ENCODE measurements at regions not wholly inside any gene's neighbourhood (a gene's known extent, or its start where the extent isn't known, plus 50 kb on each side); places are given as distances from the start of the nearest gene placed in this dataset.
"Not testable (repeated sequence)": the region's sequence is repeated elsewhere in the genome, so short reads cannot be mapped to it uniquely, and the experiment has no call there.

DNA sequence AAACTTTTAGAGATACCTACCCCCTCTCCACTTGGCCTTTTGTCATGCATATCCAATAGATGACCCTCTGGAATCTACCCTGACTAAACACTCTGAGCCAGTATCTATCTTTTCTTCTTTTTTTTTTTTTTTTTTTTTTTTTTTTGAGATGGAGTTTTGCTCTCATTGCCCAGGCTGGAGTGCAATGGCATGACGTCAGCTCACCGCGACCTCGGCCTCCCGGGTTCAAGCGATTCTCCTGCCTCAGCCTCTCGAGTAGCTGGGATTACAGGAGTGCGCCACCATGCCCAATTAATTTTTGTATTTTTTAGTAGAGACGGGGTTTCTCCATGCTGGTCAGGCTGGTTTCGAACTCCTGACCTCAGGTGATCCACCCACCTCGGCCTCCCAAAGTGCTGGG is 50.8 kb upstream of the GRIN2B start:
- not testable (repeated sequence) for DNase-seq (ENCODE audit: low read depth in 2 of 2)

DNA sequence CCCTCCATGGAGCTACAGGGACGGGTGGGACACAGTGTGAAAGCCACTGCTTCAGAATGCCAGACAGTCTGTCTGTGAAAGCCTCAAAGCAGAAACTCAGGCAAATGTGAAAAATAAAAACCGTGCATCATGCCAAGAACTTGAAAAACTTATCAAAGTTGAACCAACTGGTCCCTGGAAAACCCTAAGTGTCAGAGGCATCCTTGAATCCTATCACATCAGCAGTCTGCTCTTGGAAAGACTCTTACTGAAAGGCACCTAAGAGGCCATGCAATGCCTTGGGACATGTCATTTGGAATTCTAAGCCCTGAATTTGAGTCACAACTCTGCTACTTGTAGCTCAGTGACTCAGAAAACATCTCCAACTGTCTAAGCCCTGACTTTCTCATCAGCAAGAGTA is 62.4 kb upstream of the GRIN2B start:
- no peak for DNase-seq (ENCODE audit: low read depth in 2 of 2)

GRCh38 chr12:14048941-14049545 is 67.6 kb upstream of the GRIN2B start:
- DNase-seq (ENCODE audit: low read depth in 2 of 2), result no peak

GRCh38 chr12:14057895-14058294 is 76.5 kb upstream of the GRIN2B start:
- no peak for DNase-seq (ENCODE audit: low read depth in 2 of 2)

DNA sequence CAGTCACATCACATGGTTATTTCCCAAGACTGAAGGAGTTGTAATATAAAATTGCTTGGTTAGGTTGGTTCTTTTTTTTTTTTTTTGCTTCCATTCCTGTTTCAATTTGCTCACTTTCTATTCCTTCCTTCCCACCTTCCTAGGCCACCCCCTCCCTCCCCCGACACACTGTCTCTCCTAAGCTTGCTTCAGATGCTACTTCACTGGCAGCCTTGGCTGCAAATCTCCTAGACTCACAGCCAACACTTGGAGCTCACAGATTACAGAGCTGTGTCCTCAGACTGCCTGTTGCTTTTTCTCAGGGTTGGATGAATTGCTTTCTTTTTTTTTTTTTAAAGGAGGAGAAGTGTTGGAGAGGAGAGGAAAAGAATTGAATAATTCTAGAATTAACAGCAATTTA is 77.3 kb upstream of the GRIN2B start:
- no peak for DNase-seq (ENCODE audit: low read depth in 2 of 2)

DNA sequence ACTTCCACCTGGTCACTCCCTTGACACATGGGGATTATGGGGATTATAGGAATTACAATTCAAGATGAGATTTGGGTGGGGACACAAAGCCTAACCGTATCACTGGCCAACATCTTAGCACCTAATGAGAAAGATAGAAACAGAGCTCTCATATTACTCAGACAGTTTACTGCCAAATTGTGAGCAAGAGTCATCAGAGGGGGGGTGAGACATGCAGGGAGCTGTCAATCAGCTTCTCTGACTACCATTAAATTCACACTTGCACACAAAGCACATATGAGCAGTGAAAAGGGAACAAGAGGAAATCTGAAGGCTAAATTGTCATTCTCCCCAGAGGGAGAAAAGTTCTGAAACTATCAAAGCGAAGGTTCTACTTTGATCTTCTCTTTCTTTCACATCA is 78.1 kb upstream of the GRIN2B start:
- no peak for DNase-seq (ENCODE audit: low read depth in 2 of 2)

DNA sequence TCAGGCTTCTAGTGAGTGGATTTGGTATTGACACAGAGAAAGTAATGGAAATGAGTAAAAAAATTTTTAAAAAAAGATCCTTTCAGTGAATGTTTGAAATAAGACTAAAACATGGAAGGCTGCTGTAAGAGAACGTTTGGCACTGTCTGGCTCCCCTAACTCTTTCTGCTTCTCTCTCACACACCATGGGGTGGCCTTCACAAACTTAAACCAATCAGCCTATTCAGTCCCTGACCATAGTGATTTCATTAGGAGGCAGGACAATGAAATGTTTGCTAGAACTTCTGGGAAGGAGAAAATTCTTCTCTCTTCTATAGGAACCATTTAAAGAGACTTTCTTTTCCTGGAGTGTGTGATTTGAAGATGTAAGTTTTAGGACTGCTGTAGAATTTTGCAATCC is 84.2 kb upstream of the GRIN2B start:
- DNase-seq (ENCODE audit: low read depth in 2 of 2), result no peak

GRCh38 chr12:14066021-14066420 is 84.6 kb upstream of the GRIN2B start:
- DNase-seq (ENCODE audit: low read depth in 2 of 2), result no peak

GRCh38 chr12:14068961-14069360 is 87.6 kb upstream of the GRIN2B start:
- DNase-seq (ENCODE audit: low read depth in 2 of 2), result no peak

GRCh38 chr12:14071833-14072232 is 90.4 kb upstream of the GRIN2B start:
- no peak for DNase-seq (ENCODE audit: low read depth in 2 of 2)

GRCh38 chr12:14072987-14073386 is 91.6 kb upstream of the GRIN2B start:
- DNase-seq (ENCODE audit: low read depth in 2 of 2), result no peak

DNA sequence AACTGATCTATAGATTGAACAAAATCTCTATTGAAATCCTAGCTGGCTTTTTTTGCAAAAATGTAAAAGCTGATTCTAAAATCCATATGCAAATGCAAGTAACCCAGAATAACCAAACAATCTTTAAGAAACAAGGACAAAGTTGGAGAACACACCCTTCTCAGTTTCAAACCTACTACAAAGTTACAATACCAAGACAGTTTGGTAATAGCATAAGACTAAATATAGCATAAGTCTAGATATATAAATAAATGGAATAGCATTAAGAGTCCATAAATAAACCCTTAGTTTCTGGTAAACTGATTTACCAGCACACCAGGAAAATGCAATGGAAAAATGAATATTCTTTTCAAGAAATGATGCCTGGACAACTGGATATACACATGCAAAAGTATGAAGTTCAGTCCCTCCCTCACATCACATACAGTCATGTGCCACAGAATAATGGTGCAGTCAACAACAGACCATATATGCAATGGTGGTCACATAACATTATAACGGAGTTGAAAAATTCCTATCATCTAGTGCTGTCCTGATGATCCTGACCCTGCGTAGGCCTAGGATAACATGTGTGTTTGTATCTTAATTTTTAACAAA is 94.5 kb upstream of the GRIN2B start:
- DNase-seq (ENCODE audit: low read depth in 2 of 2), result no peak

GRCh38 chr12:14076538-14076937 is 95.1 kb upstream of the GRIN2B start:
- DNase-seq (ENCODE audit: low read depth in 2 of 2), result no peak

DNA sequence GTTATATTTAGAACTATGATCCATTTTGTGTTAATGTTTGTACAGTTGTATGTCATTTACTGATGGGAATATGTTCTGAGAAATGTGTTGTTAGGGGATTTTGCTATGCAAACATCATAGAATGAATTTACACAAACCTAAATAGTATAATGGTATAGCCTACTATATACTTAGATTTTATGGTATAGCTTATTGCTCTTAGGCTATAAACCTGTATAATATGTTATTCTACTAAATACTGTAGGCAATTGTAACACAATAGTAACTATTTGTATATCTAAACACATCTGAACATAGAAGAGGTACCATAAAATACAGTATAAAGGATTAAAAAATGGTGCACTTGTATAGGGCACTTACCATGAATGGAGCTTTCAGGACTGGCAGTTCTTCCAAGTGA is 105.4 kb upstream of the GRIN2B start:
- no peak for DNase-seq (ENCODE audit: low read depth in 2 of 2)

DNA sequence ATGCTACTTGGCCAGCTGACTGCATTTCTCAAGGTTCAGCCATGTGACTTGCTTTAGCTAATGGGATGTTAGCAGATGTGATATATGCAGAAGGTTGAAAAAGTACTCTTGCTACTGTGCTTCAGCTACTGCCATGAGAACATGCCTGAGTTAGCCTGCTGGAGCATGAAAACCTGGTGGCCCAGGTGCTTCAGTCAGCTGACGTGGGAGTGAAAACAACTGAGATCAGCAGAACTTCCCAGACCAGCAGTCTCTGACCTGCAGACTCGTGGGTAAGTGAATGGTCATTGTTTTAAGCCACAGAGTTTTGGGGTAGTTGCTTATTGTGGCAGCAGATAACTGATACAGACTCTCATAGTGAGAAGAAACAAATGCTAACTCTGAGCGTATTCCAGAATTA is 118.6 kb upstream of the GRIN2B start:
- no peak for DNase-seq (ENCODE audit: low read depth in 2 of 2)

DNA sequence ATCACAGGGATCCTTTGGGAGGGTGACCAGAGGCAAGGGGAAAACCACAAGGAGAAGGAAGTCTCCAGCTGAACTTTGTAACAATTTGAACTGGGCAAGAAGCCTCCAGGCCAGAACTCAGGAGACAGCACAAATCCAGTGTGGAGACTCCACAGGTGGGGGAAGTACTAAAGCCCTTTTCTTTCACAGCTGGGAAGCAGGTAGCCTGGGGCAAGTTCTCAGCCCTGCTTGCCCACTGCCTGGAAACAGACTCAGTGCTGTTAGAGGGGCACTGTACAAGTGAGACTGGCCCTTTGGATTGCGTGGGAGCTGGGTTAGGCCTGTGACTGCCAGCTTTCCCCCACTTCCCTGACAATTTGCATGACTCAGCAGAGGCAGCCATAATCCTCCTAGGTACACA is 120.2 kb upstream of the GRIN2B start:
- DNase-seq (ENCODE audit: low read depth in 2 of 2), result not testable (repeated sequence)

- no peak for DNase-seq (ENCODE audit: low read depth in 2 of 2)
These were observed 129.9 kb upstream of the GRIN2B start for GRCh38 chr12:14111230-14111865.

DNA sequence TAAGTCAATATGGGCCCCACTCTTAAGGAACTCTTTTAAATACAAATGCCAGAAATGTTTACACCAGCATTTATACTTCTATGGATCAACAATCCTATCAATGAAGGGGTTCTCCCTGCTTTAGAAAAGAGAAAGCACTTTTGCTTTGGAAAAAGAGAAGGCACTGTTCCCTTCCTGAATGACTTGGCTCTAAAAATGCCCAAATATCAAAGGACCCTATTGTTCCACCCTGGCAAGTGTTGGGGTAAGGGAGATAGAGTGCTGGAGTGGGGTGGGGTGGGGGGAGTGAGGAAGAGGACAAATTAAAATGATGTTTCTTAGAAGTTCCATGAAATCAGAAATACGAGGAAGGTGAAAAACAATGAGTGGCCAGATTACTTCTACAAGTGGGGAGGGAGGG is 131.6 kb upstream of the GRIN2B start:
- no peak for DNase-seq (ENCODE audit: low read depth in 2 of 2)

DNA sequence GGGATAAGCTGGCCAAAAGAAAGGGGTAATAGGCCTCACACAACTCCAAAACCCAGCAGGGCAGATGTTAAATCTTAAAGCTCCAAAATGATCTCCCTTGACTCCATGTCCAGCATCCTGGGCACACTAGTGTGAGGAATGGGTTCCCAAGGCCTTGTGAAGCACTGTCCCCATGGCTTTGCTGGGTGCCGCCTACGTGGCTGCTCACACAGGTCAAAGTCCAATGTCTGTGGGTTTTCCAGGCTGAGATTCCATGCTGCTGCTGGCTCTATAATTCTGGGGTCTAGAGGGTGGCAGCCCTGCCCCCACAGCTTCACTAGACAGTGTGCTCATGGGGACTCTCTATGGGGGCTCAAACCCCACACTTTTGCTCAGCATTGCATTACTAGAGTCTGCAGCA is 145.3 kb upstream of the GRIN2B start:
- DNase-seq (ENCODE audit: low read depth in 2 of 2), result no peak

- DNase-seq (ENCODE audit: low read depth in 2 of 2), result no peak
These were observed 148.3 kb upstream of the GRIN2B start for GRCh38 chr12:14129611-14130195.

DNA sequence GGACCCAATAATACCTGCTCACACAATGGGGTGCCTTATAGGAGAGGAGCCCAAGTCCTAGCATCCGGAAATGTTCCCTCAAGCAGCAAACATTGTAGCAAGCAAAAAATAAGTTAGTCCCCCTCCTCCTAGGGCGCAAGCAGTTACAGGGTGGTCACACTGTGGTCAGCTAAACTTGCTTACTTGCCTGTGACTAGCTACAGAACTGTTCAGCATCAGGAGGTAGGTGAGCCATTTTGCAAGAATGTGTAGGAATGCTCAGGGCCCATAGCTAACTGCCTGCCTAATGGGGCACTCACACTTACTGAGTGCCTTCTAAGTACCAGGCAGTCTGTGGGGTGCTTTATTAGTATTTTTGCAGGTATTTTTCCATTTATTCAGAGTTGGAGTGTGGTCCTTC is 154.6 kb upstream of the GRIN2B start:
- DNase-seq (ENCODE audit: low read depth in 2 of 2), result no peak

- no peak for DNase-seq (ENCODE audit: low read depth in 2 of 2)
These were observed 157.1 kb upstream of the GRIN2B start for GRCh38 chr12:14138495-14138894.

Data from stimulated activated CD8-positive, alpha-beta memory T cell treated with anti-CD3 and anti-CD28 coated beads, Interleukin-15, amount 100 ng/mL, for 4 hours (primary cell).